HepG2 (cell line): ENCODE measurements at regions not wholly inside any gene's neighbourhood (a gene's known extent, or its start where the extent isn't known, plus 50 kb on each side); places are given as distances from the start of the nearest gene placed in this dataset.

ENCODE experiments used
- CCDC6 ChIP-seq: sonication (generic); formaldehyde crosslinking; IDR thresholded peaks from 2 replicates; pipeline ENCODE4 v1.8.1; 2022; ENCODE audit warnings: mild to moderate bottlenecking, missing genetic modification reagents, moderate library complexity
- DR1 ChIP-seq: sonication (generic); formaldehyde crosslinking; IDR thresholded peaks from 2 replicates; pipeline ENCODE4 v1.8.0; 2021; ENCODE audit warnings: mild to moderate bottlenecking, missing genetic modification reagents, inconsistent platforms
- ERF ChIP-seq: IDR thresholded peaks from 2 replicates; pipeline ENCODE4 v1.6.1; 2018; ENCODE audit warnings: missing biosample characterization, missing genetic modification reagents
- FOXK2 ChIP-seq: fragments of 450-650 bp; IDR thresholded peaks from 2 replicates; pipeline ENCODE4 v1.6.1; 2016
- HMG20B ChIP-seq: conservative IDR thresholded peaks from 2 replicates; pipeline ENCODE4 v1.6.1; 2016; ENCODE audit warnings: missing genetic modification reagents, missing compliant biosample characterization
- KDM6A ChIP-seq: IDR thresholded peaks from 2 replicates; pipeline ENCODE4 v1.6.1; 2016; ENCODE audit warnings: low read depth
- MLX ChIP-seq: IDR thresholded peaks from 2 replicates; pipeline ENCODE4 v1.6.1; 2016
- MNT ChIP-seq: fragments of 450-650 bp; IDR thresholded peaks from 2 replicates; pipeline ENCODE4 v1.6.1; 2016
- MXD1 ChIP-seq: sonication (generic); formaldehyde crosslinking; IDR thresholded peaks from 2 replicates; pipeline ENCODE4 v1.4.0; 2020; ENCODE audit warnings: mild to moderate bottlenecking, missing genetic modification reagents
- MXI1 ChIP-seq: IDR thresholded peaks from 3 replicates; pipeline ENCODE4 v1.6.1; 2012; ENCODE audit warnings: low read depth, low read length, inconsistent platforms, borderline replicate concordance
- NFKB2 ChIP-seq: sonication (generic); formaldehyde crosslinking; IDR thresholded peaks from 2 replicates; pipeline ENCODE4 v1.4.0; 2020; ENCODE audit warnings: missing genetic modification reagents, borderline replicate concordance
- PTBP1 ChIP-seq: fragments of 200-400 bp; formaldehyde crosslinking; IDR thresholded peaks from 2 replicates; pipeline ENCODE4 v1.6.1; 2018; ENCODE audit warnings: low read length, low read depth; ENCODE audit not compliant: poor library complexity, severe bottlenecking
- RAD51 ChIP-seq: fragments of 450-650 bp; IDR thresholded peaks from 2 replicates; pipeline ENCODE4 v1.6.1; 2016; ENCODE audit warnings: borderline replicate concordance
- RFX1 ChIP-seq: fragments of 450-650 bp; IDR thresholded peaks from 2 replicates; pipeline ENCODE4 v1.6.1; 2017
- SIX1 ChIP-seq: sonication (generic); formaldehyde crosslinking; IDR thresholded peaks from 2 replicates; pipeline ENCODE4 v1.4.0; 2020; ENCODE audit warnings: missing genetic modification reagents, borderline replicate concordance
- SKIL ChIP-seq: sonication (generic); formaldehyde crosslinking; IDR thresholded peaks from 2 replicates; pipeline ENCODE4 v1.8.0; 2022; ENCODE audit warnings: missing genetic modification reagents, mild to moderate bottlenecking, moderate library complexity, borderline replicate concordance
- SP2 ChIP-seq: sonication (generic); formaldehyde crosslinking; IDR thresholded peaks from 2 replicates; pipeline ENCODE4 v1.5.1; 2020; ENCODE audit warnings: mild to moderate bottlenecking, missing genetic modification reagents
- SP5 ChIP-seq: IDR thresholded peaks from 2 replicates; pipeline ENCODE4 v1.6.1; 2016; ENCODE audit warnings: low read depth, borderline replicate concordance
- TGIF2 ChIP-seq: IDR thresholded peaks from 2 replicates; pipeline ENCODE4 v1.6.1; 2016; ENCODE audit warnings: control low read depth, missing compliant biosample characterization
- XBP1 ChIP-seq: sonication (generic); formaldehyde crosslinking; IDR thresholded peaks from 2 replicates; pipeline ENCODE4 v1.5.0; 2020; ENCODE audit warnings: missing genetic modification reagents
- ZBTB21 ChIP-seq: sonication (generic); formaldehyde crosslinking; IDR thresholded peaks from 2 replicates; pipeline ENCODE4 v1.4.0; 2020; ENCODE audit warnings: missing genetic modification reagents
- ZFP36L2 ChIP-seq: sonication (generic); formaldehyde crosslinking; IDR thresholded peaks from 2 replicates; pipeline ENCODE4 v1.4.0; 2020; ENCODE audit warnings: missing genetic modification reagents
- ZNF143 ChIP-seq: sonication (generic); formaldehyde crosslinking; IDR thresholded peaks from 2 replicates; pipeline ENCODE4 v1.4.0; 2020; ENCODE audit warnings: missing genetic modification reagents
- ZNF230 ChIP-seq: sonication (generic); formaldehyde crosslinking; IDR thresholded peaks from 2 replicates; pipeline ENCODE4 v1.4.0; 2020; ENCODE audit warnings: mild to moderate bottlenecking, missing genetic modification reagents
- ZNF24 ChIP-seq: fragments of 450-650 bp; IDR thresholded peaks from 2 replicates; pipeline ENCODE4 v1.6.1; 2017; ENCODE audit warnings: antibody characterized with exemption, mild to moderate bottlenecking
- ZNF44 ChIP-seq: sonication (generic); formaldehyde crosslinking; IDR thresholded peaks from 2 replicates; pipeline ENCODE4 v1.5.1; 2020; ENCODE audit warnings: mild to moderate bottlenecking, missing genetic modification reagents
- ZNF552 ChIP-seq: sonication (generic); formaldehyde crosslinking; IDR thresholded peaks from 2 replicates; pipeline ENCODE4 v1.9.0; 2022; ENCODE audit warnings: missing genetic modification reagents, mild to moderate bottlenecking, borderline replicate concordance
- ZNF605 ChIP-seq: sonication (generic); formaldehyde crosslinking; IDR thresholded peaks from 2 replicates; pipeline ENCODE4 v1.8.0; 2022; ENCODE audit warnings: mild to moderate bottlenecking, missing genetic modification reagents
- ZNF770 ChIP-seq: sonication (generic); formaldehyde crosslinking; IDR thresholded peaks from 2 replicates; pipeline ENCODE4 v1.5.0; 2020; ENCODE audit warnings: mild to moderate bottlenecking, missing genetic modification reagents
- ZNF780A ChIP-seq: sonication (generic); formaldehyde crosslinking; IDR thresholded peaks from 2 replicates; pipeline ENCODE4 v1.8.0; 2022; ENCODE audit warnings: mild to moderate bottlenecking, missing genetic modification reagents, moderate library complexity

GRCh38 chr11:107196732-107197131 lies 178.5 kb upstream of the GUCY1A2 start (continued):
- TF ChIP-seq ZNF143 (no peak), MXI1 (no peak; the same call in 2 of the 3 replicates), HMG20B (no peak), DR1 (CRISPR knock-in tag) (no peak), MLX (CRISPR knock-in tag) (no peak), ZNF552 (CRISPR knock-in tag) (no peak), ZBTB21 (no peak), RAD51 (no peak), ZNF770 (CRISPR knock-in tag) (no peak), MNT (no peak), ZNF605 (no peak), ZNF24 (no peak), TGIF2 (no peak), ZNF44 (CRISPR knock-in tag) (no peak), NFKB2 (no peak), PTBP1 (no peak), ZNF230 (no peak), KDM6A (CRISPR knock-in tag) (0 out of 2 replicates have a peak, but pooled peaks have one; percentile 52), FOXK2 (no peak), ZFP36L2 (CRISPR knock-in tag) (no peak), ERF (CRISPR knock-in tag) (peak; percentile 48; the same call in 1 of the 2 replicates), XBP1 (no peak), ZNF780A (CRISPR knock-in tag) (no peak), MXD1 (no peak), RFX1 (no peak), CCDC6 (CRISPR knock-in tag) (no peak), SIX1 (CRISPR knock-in tag) (no peak), SKIL (CRISPR knock-in tag) (no peak), SP2 (CRISPR knock-in tag) (no peak), SP5 (CRISPR knock-in tag) (no peak)
